ENCODE measurements at regions not wholly inside any gene's neighbourhood (a gene's known extent, or its start where the extent isn't known, plus 50 kb on each side); places are given as distances from the start of the nearest gene placed in this dataset.

- TF ChIP-seq CTCF (conservative IDR thresholded peaks at IDR 0.05; ENCODE audit: low read depth, low read length) (no peak), EZH2 (IDR thresholded peaks at IDR 0.05; ENCODE audit: borderline replicate concordance, low read depth, low read length, poor library complexity, severe bottlenecking) (no peak)
Observed at GRCh38 chr10:47217113-47217512, 82.9 kb upstream of the GDF10 start.
